Activated T-helper 2 cell treated with anti-CD3 and anti-CD28 coated beads, Interferon-gamma antibody, Interleukin-2, Interleukin-4, amounts not matched to agents 10 μg/mL and 5 μg/mL and 100 μg/mL, durations not matched to agents 14 hours and 24 hours and 36 hours (primary cell): ENCODE measurements at regions not wholly inside any gene's neighbourhood (a gene's known extent, or its start where the extent isn't known, plus 50 kb on each side); places are given as distances from the start of the nearest gene placed in this dataset.

Experiments
- DNase-seq: peaks from one replicate; pipeline ENCODE4 v3.0.0; 2021; ENCODE audit warnings: low spot score
- H3K27ac Mint-ChIP-seq: one replicate; pipeline ENCODE4 v1.8.0; 2021; ENCODE audit warnings: mixed read lengths
- H3K27me3 Mint-ChIP-seq: one replicate; pipeline ENCODE4 v1.8.0; 2021; ENCODE audit warnings: low read depth, mixed read lengths
- H3K36me3 Mint-ChIP-seq: one replicate; pipeline ENCODE4 v1.8.0; 2021; ENCODE audit warnings: low read depth, mixed read lengths
- H3K4me1 Mint-ChIP-seq: one replicate; pipeline ENCODE4 v1.8.0; 2021; ENCODE audit warnings: low read depth, mixed read lengths
- H3K4me3 Mint-ChIP-seq: one replicate; pipeline ENCODE4 v1.8.0; 2021; ENCODE audit warnings: low read depth, mild to moderate bottlenecking, moderate library complexity, mixed read lengths
- H3K9me3 Mint-ChIP-seq: one replicate; pipeline ENCODE4 v1.8.0; 2021; ENCODE audit warnings: mixed read lengths
- intact Hi-C: fragments of 100-400 bp; cut with micrococcal nuclease; formaldehyde crosslinking; loops from one replicate; pipeline ENCODE4 v1.15.1; 2023

DNA sequence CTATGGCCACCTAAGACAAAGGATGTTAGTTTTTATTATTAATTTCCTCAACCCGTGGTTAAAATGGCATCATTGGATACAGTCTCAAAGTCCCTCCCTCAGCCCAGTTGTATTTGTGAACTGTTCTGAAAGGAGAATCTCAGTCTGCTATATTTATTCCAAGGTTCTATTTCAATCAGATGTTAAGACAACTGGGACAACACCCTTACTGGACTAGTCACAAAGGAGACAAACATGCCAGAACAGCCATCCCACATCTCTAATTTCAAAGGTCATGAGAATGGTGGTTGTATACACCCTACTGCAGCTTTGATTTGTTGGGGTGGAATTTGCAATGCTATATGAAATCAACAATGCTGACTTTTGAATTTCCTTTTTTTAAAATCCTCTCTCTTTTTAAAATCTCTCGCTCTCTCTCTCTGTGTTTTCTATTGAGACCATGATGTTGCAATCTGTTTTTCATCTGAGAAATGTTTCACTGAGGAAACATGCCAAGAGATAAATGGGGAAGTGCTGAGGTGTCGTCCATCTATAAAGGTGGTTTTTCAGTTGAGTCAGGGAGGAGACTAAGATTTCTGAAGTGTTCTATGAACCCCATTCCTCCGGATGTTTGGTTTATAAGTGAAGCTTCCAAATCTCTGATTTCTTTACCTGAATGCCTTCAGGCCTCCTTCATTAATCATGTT lies 201.5 kb upstream of the GATB start:
- H3K4me1 Mint-ChIP-seq = no peaks in the 10 kb centered on the region
- intact Hi-C loops = no loop called here

DNA sequence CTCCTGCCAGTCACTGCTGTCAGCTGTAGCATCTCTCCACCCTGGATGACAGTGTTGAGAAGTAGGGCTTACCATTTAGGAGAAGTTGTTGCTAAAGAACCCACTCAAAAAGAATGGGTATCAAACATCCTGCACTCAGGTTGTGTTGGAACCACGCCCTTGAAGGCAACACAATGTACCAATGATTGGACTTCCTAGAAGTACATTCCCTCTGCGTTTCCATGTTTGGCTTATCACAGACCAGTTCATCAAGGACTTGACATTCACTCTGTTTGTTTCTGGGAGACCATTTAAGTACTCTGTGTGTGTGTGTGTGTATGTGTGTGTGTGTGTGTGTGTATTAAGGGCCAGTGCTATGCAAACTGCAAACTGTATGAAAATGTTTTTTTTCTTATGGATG lies 200.6 kb upstream of the GATB start:
- Mint-ChIP-seq H3K27ac (no peak overlapping the region), H3K4me3 (no peak overlapping the region), H3K9me3 (peaks cover 4% of the 10 kb centered on the region), H3K27me3 (peaks cover 8% of the 10 kb centered on the region), H3K36me3 (no peaks in the 10 kb centered on the region), H3K4me1 (no peaks in the 10 kb centered on the region)
- intact Hi-C loops = no loop called here
- DNase-seq = no peak

More for the DNA sequence above, 201.5 kb upstream of the GATB start:
- Mint-ChIP-seq H3K27me3 (peaks cover 11% of the 10 kb centered on the region), H3K9me3 (peaks cover 4% of the 10 kb centered on the region), H3K4me3 (no peak overlapping the region), H3K36me3 (no peaks in the 10 kb centered on the region), H3K27ac (no peak overlapping the region)
- DNase-seq = no peak

DNA sequence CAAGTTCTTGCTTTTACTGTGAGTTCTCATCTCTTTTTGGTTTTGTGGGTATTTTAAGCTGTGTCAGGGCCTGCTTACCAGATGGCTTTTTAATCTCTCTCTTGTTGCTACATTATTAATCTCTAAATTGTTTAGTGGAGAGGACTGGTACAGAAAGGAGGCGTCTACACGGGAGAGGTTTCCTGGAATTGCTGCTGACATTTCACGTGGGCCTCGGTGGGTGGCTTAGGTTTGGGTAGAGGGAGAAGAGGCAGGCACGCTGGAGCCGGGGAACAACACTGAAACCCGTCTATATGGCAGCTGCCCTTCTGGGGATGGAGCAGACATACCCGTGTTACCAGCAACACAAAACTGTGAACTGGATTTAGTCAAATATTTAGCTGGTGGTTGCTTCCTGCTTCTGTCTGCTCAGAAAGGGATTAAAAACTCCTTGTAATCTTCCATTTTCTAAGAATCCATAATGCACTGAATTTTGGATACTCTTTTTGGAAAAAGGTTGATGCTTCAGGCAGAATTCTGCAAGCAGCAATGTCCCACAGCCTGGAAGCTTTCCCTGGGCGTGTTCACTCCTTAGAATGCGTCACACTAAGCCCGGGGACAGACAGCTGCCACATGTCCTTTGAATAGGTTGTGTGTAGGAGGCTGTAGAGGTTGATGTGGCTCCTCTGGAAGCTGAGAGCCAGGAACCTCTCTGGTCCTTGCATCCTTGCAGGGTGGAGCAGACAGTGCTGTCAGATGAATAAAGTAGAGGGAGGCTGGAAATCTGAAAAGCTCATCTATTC lies 199.8 kb upstream of the GATB start:
- H3K9me3 Mint-ChIP-seq = peaks cover 4% of the 10 kb centered on the region
- no peaks in the 10 kb centered on the region for H3K36me3 Mint-ChIP-seq
- DNase-seq = no peak
- peaks cover 8% of the 10 kb centered on the region for H3K27me3 Mint-ChIP-seq
- H3K27ac Mint-ChIP-seq = no peak overlapping the region
- H3K4me1 Mint-ChIP-seq = no peaks in the 10 kb centered on the region
- intact Hi-C loops = no loop called here
- H3K4me3 Mint-ChIP-seq = no peak overlapping the region

DNA sequence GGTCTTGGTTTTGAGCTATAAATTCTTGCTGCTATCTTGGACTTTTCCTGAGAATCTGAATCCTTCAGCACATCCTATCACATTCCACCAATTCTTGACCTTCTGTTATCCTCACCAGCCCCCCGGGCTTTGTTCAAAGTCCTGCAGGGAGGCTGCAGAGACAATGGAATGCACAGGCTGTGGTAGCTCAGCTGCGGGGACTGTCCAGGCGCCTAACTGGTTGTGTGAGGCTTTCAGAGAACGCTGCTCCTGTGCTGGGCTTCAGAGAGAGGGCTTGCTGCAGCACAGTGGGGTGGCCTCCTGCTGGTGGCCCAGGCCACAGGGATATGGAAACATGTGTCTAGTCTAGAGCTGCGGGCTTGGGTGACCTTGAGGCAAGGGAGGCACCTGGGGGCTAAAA lies 196.3 kb upstream of the GATB start:
- Mint-ChIP-seq H3K27ac (no peak overlapping the region), H3K4me1 (no peaks in the 10 kb centered on the region), H3K4me3 (no peak overlapping the region), H3K36me3 (no peaks in the 10 kb centered on the region), H3K27me3 (no peaks in the 10 kb centered on the region), H3K9me3 (no peaks in the 10 kb centered on the region)
- intact Hi-C loops = no loop called here
- DNase-seq = no peak

DNA sequence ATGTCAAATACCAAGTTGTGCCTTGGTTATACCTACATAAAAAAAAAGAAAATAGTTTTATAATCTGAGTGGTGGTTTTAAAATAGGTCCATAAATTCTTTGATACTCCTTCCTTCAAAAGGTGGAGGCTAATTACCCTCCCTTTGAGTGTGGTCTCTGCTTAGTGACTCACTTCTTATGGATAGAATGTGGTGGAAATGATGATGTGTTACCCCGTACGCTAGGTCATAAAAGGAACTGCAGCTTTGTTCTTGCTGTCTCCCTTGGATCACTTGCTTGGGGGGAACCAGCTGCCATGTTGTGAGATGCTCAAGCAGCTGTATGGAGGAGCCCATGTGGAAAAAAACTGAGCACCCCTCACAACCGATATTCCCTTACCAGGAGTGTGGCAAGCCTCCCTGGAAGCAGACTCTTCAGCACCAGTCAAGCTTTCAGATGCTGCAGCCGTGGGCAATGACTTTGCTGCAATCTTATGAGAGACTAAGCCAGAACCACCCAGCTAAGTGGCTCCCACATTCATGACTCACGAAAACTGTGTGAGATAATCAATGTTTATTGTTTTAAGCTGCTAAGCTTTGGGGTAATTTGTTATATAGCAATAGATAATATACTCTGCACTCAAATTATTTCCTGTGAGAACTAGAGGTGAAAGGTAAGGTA lies 195.0 kb upstream of the GATB start:
- no peaks in the 10 kb centered on the region for H3K36me3 Mint-ChIP-seq
- H3K27ac Mint-ChIP-seq = no peak overlapping the region
- no peaks in the 10 kb centered on the region for H3K4me1 Mint-ChIP-seq
- intact Hi-C loops = no loop called here
- no peaks in the 10 kb centered on the region for H3K27me3 Mint-ChIP-seq
- DNase-seq = no peak
- H3K9me3 Mint-ChIP-seq = no peaks in the 10 kb centered on the region
- H3K4me3 Mint-ChIP-seq = no peak overlapping the region

DNA sequence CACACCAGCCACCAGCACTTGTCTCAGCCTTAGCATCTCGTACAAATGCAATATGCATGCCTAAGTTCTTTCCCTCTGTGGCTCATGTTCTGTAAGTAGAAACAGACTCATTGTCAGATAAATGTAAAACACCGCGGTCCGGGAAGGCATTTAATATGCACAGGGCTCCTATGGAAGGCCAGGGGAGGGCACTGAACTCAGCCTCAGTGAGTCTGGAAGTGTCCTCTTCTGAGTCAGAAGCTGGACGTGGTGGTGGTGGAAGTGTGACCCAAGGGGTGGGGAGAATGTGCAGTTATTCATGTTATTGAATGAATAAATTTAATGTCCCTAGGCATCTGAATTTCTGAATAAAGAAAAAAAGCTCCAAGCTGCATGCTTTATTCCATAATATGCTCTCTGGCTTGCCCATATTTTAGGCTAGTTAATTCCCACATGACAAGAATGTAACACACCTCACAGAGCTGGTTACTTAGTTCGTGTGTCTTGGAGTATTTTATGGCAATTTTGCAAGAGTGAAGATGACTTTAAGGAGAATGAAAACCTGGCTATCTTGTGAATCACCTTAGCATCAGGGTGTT lies 193.1 kb upstream of the GATB start:
- DNase-seq = no peak
- Mint-ChIP-seq H3K27ac (no peak overlapping the region), H3K27me3 (no peaks in the 10 kb centered on the region), H3K9me3 (no peaks in the 10 kb centered on the region), H3K4me1 (no peaks in the 10 kb centered on the region), H3K4me3 (no peak overlapping the region), H3K36me3 (no peaks in the 10 kb centered on the region)
- intact Hi-C loops = no loop called here

DNA sequence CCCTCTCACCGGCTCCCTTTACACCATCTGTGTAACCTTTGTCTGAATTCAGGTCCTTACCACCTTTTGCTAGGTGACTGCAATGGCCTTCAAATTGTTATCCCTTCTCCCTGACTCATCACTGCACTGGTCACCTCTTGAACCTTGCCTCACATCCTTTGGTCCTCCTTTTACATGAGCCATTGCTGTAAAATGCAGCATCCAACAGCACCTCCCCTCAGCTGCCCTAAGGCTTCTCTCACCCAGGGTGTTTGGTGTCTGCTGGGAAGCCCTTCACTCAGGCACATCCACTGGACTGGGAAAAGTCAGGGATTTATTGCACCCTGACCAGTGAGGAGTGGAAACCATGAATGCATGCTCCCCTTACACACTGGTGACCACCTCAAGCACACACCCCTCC lies 192.5 kb upstream of the GATB start:
- Mint-ChIP-seq H3K9me3 (no peaks in the 10 kb centered on the region), H3K4me1 (no peaks in the 10 kb centered on the region), H3K36me3 (no peaks in the 10 kb centered on the region), H3K27me3 (no peaks in the 10 kb centered on the region), H3K4me3 (no peak overlapping the region), H3K27ac (no peak overlapping the region)
- no peak for DNase-seq
- intact Hi-C loops = no loop called here

DNA sequence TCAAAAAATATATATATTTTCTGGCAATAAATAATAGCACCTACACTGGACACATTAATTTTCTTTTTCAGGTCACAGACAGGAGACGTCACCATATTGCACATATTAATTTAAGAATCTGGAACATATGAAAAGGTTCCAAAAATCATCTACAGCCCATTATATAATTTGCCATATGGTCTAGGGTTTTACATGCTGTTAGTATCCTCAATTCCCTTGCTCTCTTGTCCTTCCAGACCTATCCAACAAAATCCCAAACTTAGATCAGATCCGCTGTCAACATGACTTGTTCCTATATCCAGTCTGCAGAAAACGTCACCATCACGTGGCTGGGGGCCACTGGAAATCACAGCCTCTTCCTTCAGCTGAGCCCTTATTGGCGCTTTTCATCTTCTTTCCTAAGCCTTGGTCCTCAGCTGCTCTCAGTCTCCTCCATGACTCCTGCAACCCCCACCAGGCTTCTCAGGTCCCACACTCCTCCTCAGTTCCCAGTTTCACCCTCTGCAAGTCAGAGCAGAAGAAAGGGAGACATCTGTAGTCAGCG lies 192.0 kb upstream of the GATB start:
- Mint-ChIP-seq H3K4me3 (no peak overlapping the region), H3K27ac (no peak overlapping the region), H3K27me3 (no peaks in the 10 kb centered on the region), H3K9me3 (peaks cover 4% of the 10 kb centered on the region), H3K4me1 (no peaks in the 10 kb centered on the region), H3K36me3 (no peaks in the 10 kb centered on the region)
- no peak for DNase-seq
- intact Hi-C loops = no loop called here

DNA sequence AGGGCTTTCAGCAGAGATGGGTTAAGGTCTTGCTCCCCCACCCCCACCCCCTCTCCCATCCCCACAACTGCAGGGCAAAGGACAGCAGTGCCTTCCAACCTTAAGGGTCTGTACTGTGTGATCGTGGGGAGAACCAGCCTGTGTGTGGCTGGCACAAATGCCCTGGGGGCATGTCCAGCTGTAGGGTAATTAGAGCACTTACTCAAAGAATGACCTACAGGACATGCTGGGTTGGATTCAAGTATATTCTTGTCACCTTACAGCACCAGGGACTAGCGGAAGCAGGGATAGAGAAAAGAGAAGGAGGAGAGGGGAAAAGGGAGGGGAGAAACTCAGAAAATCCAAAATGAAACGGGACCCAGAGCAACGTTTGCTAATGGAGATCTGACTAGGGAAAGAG lies 191.3 kb upstream of the GATB start:
- H3K9me3 Mint-ChIP-seq = peaks cover 11% of the 10 kb centered on the region
- H3K27ac Mint-ChIP-seq = no peak overlapping the region
- no peak overlapping the region for H3K4me3 Mint-ChIP-seq
- no peaks in the 10 kb centered on the region for H3K36me3 Mint-ChIP-seq
- intact Hi-C loops = no loop called here
- no peak for DNase-seq
- no peaks in the 10 kb centered on the region for H3K27me3 Mint-ChIP-seq
- H3K4me1 Mint-ChIP-seq = no peaks in the 10 kb centered on the region

DNA sequence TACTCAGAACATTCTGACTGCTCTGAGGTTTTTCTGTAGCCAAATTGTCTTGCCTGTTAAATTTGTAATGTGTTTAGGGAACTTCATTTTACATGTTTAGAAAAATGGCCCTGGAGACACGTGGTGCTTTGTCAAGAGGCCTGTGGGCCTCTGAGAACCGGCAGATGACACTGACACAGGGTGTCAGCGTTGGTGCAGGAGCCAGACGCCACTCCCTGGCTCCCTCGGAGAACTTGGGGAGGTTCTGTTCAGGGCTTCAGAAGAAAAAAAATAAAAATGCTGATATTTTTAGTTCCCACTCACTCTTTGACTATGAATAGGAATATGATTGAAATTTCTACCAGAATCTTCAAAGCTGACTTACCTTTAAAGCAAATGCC lies 190.9 kb upstream of the GATB start:
- Mint-ChIP-seq H3K9me3 (peaks cover 15% of the 10 kb centered on the region), H3K27ac (no peak overlapping the region), H3K36me3 (no peaks in the 10 kb centered on the region), H3K4me3 (no peak overlapping the region), H3K4me1 (no peaks in the 10 kb centered on the region), H3K27me3 (no peaks in the 10 kb centered on the region)
- intact Hi-C loops = no loop called here
- DNase-seq = no peak

DNA sequence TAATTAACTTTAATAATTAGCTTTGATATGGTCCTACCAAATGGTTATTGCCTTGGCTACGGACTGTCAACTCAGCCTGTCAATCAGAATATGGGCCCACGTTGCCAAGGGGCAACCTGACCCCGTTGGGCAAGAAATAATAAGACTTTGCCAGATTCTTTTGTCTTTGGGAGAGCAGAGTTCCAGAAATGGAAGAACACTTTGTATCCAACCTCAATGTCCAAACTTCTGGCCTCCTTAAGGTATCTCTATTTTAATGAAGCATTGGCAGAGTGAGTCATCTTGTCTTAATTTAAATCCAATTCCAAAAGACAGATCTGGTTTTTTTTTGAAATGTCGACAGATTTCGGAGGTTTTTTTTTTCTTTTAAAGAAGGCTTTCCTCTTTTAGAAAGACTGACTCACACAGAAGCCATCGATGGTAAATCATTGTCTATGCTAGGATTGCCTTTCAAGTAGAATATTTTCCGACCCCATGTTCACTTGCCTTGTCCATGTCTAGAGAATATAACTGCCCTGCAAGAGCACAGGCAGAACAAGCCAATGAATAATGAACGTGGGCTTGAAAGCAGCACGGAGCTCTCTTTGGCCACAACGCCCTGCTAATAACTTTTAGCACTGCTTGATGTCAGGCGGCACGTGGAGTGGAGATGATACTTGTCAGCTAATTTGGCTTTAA lies 190.3 kb upstream of the GATB start:
- intact Hi-C loops = no loop called here
- DNase-seq = no peak
- Mint-ChIP-seq H3K4me3 (no peak overlapping the region), H3K27me3 (no peaks in the 10 kb centered on the region), H3K36me3 (peaks cover 3% of the 10 kb centered on the region), H3K9me3 (peaks cover 21% of the 10 kb centered on the region), H3K27ac (no peak overlapping the region), H3K4me1 (no peaks in the 10 kb centered on the region)

DNA sequence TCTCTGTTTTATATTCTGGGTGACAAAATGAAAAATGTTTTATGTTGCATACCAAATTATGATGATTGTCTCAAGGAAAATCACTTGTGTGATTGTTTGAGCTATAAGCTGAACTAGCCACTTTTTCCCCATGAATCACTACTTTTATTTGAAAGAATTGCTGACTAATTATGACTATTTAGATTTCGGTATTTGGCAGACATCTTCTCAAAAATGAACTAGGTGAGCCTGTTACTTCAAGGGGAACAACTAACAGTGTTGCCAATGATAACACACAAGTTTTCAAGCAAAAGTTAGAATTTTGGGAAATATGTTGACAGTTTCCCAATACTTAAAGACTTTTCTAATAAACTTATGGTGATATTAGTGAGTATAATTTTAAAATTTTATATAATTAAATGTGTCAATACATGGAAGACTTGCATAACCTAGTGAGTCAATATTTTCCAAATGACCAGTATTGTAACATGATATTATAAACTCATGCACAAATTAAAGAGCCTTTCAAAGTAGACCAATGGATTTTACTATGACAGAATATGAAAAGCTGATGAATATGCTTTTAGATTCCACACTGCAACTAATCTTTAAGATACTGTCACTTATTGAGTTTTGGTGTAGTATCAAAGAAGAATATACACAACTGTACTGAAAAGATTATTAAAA lies 187.7 kb upstream of the GATB start:
- Mint-ChIP-seq H3K36me3 (peaks cover 3% of the 10 kb centered on the region), H3K9me3 (peaks cover 32% of the 10 kb centered on the region), H3K27ac (no peak overlapping the region), H3K4me1 (no peaks in the 10 kb centered on the region), H3K27me3 (no peaks in the 10 kb centered on the region), H3K4me3 (no peak overlapping the region)
- no peak for DNase-seq
- intact Hi-C loops = no loop called here
